Midbrain (tissue), 1 donor: ENCODE measurements at regions not wholly inside any gene's neighbourhood (a gene's known extent, or its start where the extent isn't known, plus 50 kb on each side); places are given as distances from the start of the nearest gene placed in this dataset.

ENCODE experiments used
- DNase-seq: peaks from one replicate; lab custom pipeline; 2025; lab: John Stamatoyannopoulos, UW

- DNase-seq, result no peak
Observed at GRCh38 chr15:94677202-94677790, 445.9 kb downstream of the MCTP2 start.

- no peak for DNase-seq
Observed at GRCh38 chr15:94682171-94682570, 450.8 kb downstream of the MCTP2 start.

- DNase-seq, result no peak
Observed at GRCh38 chr15:94683902-94684301, 452.5 kb downstream of the MCTP2 start.

GRCh38 chr15:94691169-94691568, 459.8 kb downstream of the MCTP2 start:
- no peak for DNase-seq

- DNase-seq, result no peak
Observed at GRCh38 chr15:94692710-94693109, 461.3 kb downstream of the MCTP2 start.

GRCh38 chr15:94700211-94700610, 468.9 kb downstream of the MCTP2 start:
- DNase-seq, result no peak

- no peak for DNase-seq
Observed at GRCh38 chr15:94701281-94701985, 470.1 kb downstream of the MCTP2 start.

- no peak for DNase-seq
Observed at GRCh38 chr15:94703596-94703995, 472.2 kb downstream of the MCTP2 start.

GRCh38 chr15:94704421-94704820, 473.1 kb downstream of the MCTP2 start:
- no peak for DNase-seq

GRCh38 chr15:94704946-94705345, 473.6 kb downstream of the MCTP2 start:
- no peak for DNase-seq

GRCh38 chr15:94709319-94709718, 478.0 kb downstream of the MCTP2 start:
- no peak for DNase-seq

GRCh38 chr15:94722024-94722636, 490.8 kb downstream of the MCTP2 start:
- DNase-seq, result no peak

- no peak for DNase-seq
Observed at GRCh38 chr15:94723801-94724200, 492.4 kb downstream of the MCTP2 start.

GRCh38 chr15:94731286-94731685, 499.9 kb downstream of the MCTP2 start:
- no peak for DNase-seq

GRCh38 chr15:94734460-94734859, 503.1 kb downstream of the MCTP2 start:
- DNase-seq, result no peak

- no peak for DNase-seq
Observed at GRCh38 chr15:94736236-94736635, 504.9 kb downstream of the MCTP2 start.

GRCh38 chr15:94739639-94740038, 508.3 kb downstream of the MCTP2 start:
- no peak for DNase-seq

- no peak for DNase-seq
Observed at GRCh38 chr15:94740469-94740868, 509.1 kb downstream of the MCTP2 start.

GRCh38 chr15:94743668-94744067, 512.3 kb downstream of the MCTP2 start:
- DNase-seq, result no peak

GRCh38 chr15:94744080-94744793, 512.9 kb downstream of the MCTP2 start:
- DNase-seq, result no peak

- no peak for DNase-seq
Observed at GRCh38 chr15:94745371-94745770, 514.0 kb downstream of the MCTP2 start.

GRCh38 chr15:94747510-94747909, 516.1 kb downstream of the MCTP2 start:
- DNase-seq, result no peak
